GM23248 (cell line): ENCODE measurements at regions not wholly inside any gene's neighbourhood (a gene's known extent, or its start where the extent isn't known, plus 50 kb on each side); places are given as distances from the start of the nearest gene placed in this dataset.

Source experiments
- EZH2 ChIP-seq: fragments of 200-600 bp; sonication (generic); IDR thresholded peaks from 2 replicates; pipeline ENCODE4 v1.6.1; 2018; ENCODE audit warnings: antibody characterized with exemption, mild to moderate bottlenecking; ENCODE audit not compliant: insufficient read depth, poor library complexity, severe bottlenecking
- EZH2phosphoT487 ChIP-seq: fragments of 200-600 bp; sonication (generic); IDR thresholded peaks from 2 replicates; pipeline ENCODE4 v1.6.1; 2018; ENCODE audit warnings: antibody characterized with exemption, moderate library complexity, mild to moderate bottlenecking, low read depth; ENCODE audit not compliant: insufficient read depth

DNA sequence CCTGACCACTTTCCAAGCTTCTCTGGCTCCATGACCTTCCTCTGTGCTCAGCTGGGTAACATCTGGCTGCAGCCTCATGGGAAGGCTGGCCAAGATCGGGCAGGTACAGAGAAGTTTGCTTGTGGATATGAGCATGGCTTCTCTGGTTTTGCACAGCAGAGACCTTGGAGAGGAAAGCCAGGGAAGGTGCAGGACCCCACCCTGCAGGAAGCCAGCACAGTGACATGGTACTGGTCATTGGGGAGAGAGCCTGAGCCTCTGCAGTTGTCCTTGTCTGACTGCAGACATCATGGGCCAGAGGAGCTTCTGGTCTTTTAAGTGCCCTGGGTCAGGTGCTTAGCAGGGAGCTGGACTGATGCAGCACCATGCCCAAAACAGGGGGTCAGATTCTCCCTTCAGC lies 70.6 kb upstream of the LEP start:
- no peak for TF ChIP-seq EZH2
- no peak for TF ChIP-seq EZH2phosphoT487
